COLO668 (cell line): ENCODE measurements at regions not wholly inside any gene's neighbourhood (a gene's known extent, or its start where the extent isn't known, plus 50 kb on each side); places are given as distances from the start of the nearest gene placed in this dataset.

Experiments
- DNase-seq: peaks from one replicate; lab custom pipeline; 2025; ENCODE audit not compliant: unreplicated experiment; lab: John Stamatoyannopoulos, UW

DNA sequence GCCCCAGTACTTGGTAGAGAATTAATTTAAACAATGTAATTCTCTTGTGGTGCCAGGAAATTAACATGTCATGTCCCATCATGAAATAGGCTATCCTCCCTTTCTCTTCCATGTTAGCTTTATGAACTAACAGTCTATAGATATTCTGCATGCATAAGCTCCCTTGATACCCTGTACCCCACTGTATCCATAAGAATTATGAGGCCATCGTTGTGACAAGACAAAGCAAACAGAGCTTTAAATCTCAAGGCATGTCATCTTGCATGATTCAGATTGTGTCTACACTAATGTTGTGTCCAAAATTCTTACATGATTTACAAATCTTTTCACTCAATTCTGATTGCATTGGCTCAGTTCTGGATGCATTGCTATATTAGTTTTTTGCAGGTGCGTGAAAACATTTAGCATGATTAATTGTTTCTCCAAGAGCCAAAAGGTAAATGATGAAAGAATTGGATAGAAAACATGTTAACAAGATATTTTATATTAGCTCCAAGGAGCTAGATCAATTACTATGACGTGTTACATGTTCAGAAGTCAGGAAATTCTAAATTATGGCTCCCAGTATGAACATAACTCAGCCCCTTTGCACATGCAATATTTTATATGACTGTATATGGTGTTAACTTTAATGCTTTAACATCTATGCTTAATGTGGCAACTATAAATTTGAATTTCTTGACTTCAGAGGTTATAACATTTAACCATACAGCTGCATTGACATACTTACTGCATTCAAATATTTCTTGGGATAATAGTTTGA, 620.3 kb downstream of the SLC4A3 start:
- no peak for DNase-seq

DNA sequence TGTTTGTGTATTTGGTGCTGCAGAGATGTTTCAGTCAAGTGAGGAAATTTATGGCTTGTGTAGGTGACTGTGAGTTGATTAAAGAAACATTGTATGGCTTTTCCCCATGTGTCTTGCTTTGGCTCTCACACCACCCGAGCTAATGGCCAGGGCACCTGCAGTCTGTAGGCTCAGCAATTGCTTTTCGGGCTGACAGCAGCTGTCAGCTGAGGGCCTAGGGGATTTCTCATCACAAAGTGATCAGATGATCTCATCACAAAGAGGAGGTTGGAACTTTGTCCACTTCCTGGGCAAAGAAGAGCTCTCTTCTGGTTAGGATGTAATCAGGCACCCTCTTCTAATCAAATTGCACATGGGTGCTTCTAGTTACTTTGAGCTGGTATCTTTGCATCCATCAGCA, 632.2 kb downstream of the SLC4A3 start:
- DNase-seq: peak; percentile 53

DNA sequence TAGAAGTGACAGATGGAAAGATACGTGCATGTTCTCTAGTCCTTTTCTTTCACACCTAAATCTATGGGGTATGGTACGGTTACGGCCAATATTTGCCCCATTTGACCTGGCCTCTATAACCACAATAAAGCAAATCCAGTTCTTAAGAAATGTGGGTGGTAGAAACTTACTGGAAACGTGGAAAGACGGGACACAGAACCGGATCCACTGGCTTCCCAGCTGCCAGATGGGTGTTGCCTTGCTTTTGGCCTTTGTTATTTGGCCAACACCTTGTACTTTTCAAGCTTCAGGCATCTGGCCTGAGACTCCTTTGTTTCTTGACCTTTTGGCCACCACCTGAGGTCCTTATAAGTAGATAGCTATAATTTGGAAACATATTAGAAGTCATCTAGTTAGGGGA, 635.9 kb downstream of the SLC4A3 start:
- no peak for DNase-seq

DNA sequence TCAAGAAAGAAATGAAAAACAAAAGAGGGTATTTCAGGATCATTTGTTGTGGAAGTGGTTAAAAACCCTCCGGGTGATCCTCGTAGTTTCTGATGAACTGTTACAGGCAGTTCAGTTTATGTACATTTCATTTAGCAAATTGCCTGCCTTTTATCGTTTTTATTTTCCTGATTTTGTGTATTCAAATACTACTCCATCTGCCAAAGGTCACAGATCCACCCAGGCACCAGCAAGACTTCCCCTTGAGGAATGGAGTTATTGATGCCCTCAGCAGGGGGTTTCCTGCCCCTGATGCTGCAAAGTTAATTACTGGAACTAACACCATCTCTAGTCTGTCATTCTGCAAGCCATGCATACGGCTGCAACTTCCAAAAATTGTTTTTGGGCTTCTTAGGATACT, 641.9 kb downstream of the SLC4A3 start:
- DNase-seq: no peak

DNA sequence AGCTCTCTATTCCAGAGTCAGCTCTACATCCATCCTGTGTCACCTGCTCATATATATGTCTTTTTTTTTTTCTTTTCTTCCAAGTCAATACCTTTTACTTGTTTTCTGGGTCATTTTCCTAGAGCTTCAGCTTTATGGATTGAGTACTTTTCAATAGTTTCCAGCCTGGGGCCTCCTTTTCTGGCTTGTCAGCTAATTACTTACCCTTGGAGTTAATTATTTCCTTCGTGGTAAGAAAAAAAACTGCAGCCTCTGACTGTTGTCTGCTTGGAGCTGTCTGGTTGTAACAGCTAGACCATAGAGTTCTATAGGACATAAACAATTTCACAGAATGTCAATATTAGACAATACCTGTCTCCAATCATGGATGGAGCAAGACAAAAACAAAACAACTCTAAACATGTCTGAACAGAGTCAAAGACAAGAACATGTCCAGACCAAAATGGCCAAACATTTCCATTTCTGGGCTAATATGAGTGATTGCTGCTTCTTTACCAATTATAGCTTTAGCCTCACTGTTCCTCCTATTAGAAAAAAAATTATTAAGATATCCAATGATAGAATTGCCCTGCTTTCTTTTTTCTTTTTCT, 643.1 kb downstream of the SLC4A3 start:
- no peak for DNase-seq

DNA sequence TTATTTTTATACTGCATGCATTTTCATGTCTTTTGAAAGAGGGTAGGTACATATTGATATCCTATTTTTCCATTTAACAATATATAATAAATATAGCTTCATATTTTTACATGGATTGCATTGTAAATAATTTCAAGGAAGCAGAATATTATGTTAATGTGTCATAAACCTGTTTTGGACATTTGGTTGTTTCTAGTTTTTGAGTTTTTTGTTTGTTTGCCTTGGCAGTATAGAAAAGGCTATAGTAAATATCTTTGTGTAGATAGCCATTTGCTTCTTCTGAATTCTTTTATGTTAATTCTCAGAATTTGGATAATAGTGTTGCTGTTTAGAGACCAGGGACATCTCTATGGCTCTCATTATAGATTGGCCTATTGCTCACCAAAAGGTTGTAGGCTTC, 645.2 kb downstream of the SLC4A3 start:
- DNase-seq: no peak

DNA sequence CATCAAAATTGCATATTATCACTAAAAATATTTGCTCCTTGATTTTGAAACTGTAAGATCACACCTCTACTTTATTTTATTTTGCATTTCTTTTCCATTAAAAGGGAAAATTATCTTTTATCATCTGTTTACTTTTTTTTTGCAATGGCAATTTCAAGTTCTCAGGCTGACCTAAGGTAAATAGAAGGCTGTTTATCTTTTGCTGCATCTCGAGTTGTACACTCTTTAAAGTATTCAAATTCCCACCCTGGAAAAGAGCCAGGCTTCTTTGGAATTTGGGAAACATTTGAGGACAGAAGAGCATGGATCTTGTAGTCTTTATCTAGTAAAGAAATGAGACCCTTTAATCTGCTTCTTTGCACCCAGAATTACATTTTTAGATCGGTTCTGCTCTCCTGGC, 645.7 kb downstream of the SLC4A3 start:
- no peak for DNase-seq

DNA sequence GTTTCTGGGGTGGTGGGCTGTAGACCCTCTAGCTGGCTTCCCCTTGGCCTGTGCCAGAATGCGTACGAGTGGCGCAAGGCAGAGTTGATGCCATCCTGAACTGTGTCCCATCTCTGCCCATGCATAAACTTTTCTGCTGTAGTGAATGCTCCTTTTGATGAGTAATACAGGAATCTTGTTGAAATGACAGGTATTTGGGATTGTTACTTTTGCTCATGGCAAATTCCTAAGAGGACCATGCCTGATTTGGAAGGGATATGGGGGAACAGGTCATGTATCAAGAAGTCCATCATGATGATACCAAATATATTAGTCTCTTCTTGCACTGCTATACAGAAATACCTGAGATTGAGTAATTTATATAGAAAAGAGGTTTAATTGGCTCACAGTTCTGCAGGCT, 648.0 kb downstream of the SLC4A3 start:
- DNase-seq: no peak

DNA sequence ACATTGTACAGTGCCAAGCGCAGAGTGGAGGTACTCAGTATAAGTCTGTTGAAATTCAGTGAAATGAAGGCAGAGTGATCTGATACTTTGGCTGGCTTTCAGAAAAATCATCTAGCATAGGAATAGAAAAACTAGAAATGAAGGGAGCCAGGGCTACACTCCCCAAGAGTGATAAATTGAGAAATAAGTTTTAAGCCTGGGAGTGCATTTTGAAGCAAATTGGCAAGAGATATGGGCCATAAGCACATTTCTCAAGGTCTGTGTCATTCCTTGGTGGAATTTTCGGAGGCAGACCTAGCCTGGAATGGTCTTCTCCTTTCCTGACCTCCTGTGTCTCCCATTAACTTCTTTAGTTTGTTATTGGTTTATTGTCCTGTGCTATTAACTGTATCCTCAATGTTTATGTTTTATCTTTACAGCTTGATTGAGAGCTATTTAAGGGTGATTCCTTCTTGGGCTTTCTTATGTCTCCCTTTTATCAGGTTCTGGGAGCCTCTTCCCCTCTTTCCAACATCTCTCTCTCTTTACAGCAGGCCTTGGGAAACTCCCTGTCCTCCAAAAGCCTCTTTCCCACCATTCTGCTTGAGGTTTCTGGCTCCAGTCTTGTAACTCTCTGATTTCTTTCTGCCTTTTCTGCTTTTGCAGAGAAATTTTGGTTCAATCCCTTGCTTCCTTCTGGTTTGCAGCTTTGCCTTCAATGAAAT, 649.5 kb downstream of the SLC4A3 start:
- no peak for DNase-seq

DNA sequence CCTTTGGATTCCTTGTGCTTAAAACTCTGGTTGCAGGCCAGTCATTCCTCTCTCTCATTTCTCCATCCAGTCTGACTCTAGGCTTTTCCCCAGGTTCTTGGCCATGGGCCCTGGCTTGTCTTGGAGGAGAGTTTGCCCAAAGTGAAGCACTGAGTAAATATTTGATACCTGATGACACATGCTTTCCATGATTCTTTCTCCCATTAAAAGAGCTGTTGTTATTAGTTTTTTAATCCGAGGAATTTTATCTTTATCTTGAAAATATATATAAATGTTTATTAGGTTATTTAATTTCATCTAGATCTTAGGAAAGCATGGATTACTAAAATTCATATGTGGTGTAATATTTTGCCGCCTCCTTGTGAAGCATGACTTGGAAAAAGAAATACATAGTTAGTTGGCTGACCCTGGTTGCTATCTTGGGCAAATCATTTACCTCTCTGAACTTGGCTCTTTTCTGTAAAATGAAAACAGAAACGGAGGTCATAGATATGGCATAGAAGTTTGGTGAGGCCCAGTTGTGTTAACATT, 650.1 kb downstream of the SLC4A3 start:
- no peak for DNase-seq

DNA sequence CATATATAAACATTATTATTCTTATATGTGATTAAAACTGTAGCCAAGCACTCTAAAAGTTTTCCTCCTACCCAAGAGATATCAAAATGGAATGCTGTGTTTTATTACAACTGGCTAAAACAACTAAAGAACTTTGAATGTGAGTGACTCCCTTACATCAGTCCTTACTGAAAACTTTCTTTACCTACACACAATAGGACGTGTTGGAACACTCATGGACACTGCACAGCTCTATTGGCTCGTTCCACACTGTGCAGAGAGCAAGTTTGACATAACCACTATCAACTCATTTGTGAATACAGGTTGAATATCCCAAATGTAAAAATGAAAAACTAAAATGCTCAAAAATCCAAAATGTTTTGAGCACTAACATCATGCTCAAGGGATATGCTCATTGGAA, 650.6 kb downstream of the SLC4A3 start:
- no peak for DNase-seq

DNA sequence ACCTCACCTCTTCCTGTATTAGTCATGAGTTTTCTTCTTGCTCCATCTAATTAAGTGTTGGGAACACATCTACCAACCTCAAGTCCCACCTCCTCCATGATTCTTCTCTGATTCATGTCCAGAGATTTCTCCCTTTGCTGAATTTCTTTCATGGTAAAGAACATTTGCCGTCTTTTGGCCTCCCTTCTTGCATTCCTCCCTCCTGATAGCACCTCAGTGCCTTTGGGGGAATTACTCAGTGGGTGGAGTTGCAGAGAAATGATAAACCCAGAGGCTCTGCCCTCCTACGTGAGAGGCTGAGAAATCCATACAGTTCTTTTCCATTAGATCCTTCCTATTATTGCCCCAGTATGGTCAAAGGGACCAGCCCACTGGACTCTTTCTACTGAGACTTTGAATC, 651.9 kb downstream of the SLC4A3 start:
- no peak for DNase-seq

DNA sequence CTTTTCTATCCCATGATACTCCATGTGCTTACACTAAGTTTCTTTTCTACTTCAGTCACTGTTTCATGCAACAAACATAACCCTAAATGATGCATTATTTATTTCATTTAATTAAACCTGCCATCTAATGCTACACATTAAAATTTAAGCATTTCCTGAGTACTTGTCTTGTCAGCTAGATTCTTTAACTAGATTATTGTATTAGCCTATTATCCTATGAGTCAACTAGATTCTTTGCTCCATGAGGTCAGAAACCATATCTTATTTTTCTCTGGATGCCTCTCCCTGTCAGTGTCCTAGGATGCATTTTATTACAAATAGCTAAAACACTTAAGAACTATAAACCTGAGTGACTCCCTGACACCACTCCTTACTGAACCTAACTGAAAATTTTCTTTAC, 652.4 kb downstream of the SLC4A3 start:
- no peak for DNase-seq

DNA sequence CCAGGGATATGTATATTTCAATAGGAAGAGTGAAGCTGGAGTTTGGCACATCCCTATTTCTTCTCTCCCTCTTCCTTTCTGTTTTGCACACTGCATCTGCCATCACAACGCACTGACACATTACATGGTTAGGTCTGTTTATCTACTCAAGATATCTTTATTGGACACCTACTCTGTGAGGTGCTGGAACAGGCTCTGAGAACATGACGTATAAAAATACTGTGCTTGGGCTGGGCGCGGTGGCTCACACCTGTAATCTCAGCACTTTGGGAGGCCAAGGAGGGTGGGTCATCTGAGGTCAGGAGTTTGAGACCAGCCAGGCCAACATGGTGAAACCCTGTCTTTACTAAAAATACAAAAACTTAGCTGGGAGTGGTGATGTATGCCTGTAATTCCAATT, 653.3 kb downstream of the SLC4A3 start:
- no peak for DNase-seq

DNA sequence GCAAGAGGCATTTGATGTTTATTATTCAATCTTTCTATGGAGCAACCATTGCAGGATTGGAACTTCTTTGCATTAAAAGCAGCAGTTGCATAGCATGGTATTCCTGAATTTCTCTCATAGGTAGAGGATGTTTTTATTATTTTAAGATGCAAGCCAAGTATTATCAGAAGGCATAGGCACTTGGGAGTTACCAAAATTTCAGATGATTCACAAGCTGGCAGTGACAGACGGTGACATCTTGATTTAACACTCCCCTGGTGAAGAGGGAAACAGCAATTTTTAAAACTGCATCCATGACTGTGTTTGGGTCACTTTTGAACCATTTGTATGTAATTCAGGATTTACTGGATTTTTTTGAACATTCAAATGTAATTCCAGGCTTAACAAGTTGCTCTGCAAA, 654.3 kb downstream of the SLC4A3 start:
- no peak for DNase-seq

DNA sequence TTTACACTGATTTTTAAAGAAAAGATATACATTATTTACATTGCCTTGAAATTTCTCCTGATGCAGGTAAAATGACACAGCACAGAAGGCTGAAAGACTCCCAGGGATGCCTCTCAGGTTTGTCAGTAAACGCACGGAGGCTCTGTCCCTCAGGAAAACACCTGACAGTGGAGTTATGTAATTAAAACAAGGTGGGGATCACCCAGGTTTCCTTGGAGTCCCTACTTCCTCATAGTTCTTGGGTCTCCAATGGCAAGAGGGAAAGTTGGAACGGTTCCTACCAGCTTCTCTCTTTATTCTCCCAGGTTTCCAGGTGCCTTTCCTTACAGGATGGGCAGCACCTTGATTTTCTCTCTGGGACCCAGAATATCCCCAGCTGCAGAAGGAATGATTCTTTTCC, 654.8 kb downstream of the SLC4A3 start:
- DNase-seq: no peak

DNA sequence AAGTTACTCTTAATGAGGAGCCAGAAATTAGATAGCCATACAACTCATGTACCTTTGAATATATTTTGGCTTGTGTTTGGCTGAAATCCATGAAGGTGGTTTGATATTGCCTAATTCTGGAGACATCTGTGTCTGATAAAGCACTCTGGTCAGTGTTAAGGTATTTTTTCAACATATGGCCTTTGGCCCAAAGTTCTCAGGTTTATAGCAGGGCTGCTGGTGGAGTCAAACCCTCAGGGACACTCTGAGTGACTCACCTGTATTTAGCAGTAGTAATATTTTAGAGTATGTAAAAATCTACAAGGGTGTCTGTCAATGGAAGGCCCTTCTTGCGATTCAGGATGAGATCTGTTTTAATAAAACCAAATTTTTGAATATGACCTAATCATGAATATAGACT, 666.5 kb downstream of the SLC4A3 start:
- DNase-seq: no peak

DNA sequence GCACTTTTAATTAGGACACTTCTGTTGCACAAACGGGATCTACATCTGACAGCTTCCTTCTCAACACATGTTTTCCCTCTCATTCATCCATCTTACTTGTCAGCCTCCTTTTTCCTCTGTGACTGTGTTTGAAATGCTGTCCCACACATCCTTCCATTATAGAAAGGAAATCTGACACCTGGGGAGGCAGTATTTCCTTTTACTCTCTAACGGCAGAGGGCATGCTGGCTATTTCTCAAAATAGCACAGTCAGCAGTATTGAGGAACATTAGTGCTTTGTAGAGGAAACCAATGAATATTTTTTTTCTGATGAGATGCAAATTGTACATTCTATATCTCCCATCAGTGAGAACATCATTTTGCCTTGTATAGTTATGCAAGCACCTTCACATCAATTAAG, 668.7 kb downstream of the SLC4A3 start:
- no peak for DNase-seq

DNA sequence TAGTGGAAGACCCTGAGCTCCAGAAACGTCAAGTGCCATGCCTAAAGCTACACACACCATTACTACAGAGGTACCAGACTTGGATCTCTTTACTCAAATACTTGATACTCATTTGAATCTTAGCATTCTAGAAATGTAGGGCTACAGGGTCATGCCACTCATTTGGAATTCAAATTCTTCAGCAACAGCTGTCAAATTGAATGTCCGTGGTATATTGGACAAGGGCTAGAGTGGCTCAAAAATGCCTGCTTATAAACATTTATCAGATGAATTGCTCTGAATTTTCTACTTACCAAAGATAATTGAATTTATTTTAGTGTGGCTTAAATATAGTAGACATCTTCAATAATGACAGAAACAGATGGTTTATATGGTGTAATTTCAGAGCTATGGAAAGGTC, 669.7 kb downstream of the SLC4A3 start:
- no peak for DNase-seq

DNA sequence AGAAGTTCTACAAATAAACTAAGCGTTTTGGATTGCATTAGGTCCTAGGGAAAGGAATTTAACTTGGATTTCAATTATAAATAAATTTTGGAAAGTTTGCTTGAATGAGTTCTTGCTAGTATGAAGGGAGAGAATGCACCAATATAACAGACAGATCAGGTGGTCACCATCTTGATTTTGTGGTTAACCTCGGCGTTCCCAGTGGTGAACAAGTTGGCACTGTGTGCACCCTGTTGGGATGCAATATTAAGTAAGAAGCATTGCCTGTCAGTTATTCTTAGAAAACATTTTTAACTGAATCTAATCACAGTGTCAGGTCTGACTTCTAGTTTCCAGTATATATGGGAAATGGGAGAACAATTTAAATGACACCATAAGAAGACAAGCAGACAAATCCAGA, 673.4 kb downstream of the SLC4A3 start:
- DNase-seq: no peak

DNA sequence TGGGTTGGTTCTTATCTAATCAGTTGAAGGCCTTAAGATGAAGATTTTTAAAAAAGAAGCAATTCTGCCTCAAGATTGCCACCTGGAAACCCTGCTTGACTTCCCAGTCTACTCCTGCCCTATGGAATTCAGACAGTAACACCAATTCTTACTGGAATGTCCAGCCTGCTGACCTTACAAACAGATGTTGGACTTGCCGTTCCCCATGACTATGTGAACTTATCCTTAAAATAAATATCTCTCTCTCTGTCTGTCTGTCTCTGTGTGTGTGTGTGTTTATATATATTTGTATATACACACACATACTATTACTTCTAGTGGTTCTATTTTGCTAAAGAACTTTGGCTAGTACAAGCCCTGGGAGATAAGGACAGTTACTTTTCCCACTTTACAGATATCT, 675.3 kb downstream of the SLC4A3 start:
- no peak for DNase-seq

DNA sequence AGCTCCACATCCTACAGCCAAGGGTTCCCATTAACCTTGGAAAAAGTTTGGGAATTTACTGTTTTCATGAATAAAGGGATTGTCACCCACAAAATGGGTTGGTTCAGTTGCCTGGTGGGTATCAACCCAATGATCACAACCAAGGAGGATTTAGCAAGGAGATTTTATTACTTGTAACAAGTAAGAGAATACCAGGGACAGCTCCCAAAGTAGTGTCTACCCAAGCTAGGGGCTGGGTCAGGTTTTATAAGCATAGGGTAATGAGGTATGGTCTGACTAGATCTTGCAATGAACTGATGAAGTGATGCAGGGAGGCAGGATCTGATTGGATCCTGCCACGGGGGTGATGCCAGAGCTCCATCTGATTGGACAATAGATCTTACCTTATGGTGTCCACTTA, 681.8 kb downstream of the SLC4A3 start:
- no peak for DNase-seq
